ENCODE measurements at regions not wholly inside any gene's neighbourhood (a gene's known extent, or its start where the extent isn't known, plus 50 kb on each side); places are given as distances from the start of the nearest gene placed in this dataset.

GRCh38 chr22:22424210-22424800 lies 84.2 kb downstream of the ZNF280B start:
- DNase-seq (no peak), ATAC-seq (no peak)
- H3K4me1 ChIP-seq (ENCODE audit: control insufficient read depth, insufficient read depth, low read length), result peaks cover 8% of the 10 kb centered on the region
- no peak overlapping the region for H3K27ac ChIP-seq (ENCODE audit: low read length)
- H3K27me3 ChIP-seq (ENCODE audit: control insufficient read depth, insufficient read depth, low read length), result peaks cover 2% of the 10 kb centered on the region
- Mint-ChIP-seq H3K36me3 (no peaks in the 10 kb centered on the region), H3K4me1 (peaks cover 0 to 5% of the 10 kb centered on the region in 2 donors), H3K27me3 (ENCODE audit: low read depth in 2 of 2) (peaks cover 5 to 11% of the 10 kb centered on the region in 2 donors), H3K4me3 (no peak overlapping the region), H3K9me3 (no peaks in the 10 kb centered on the region), H3K27ac (no peak overlapping the region)
- no peaks in the 10 kb centered on the region for H3K9me3 ChIP-seq (ENCODE audit: control insufficient read depth, insufficient read depth, low read length)
- intact Hi-C loops (cut with micrococcal nuclease), result no loop called here
- H3K36me3 ChIP-seq (ENCODE audit: control insufficient read depth, insufficient read depth, low read length), result no peaks in the 10 kb centered on the region
- TF ChIP-seq CTCF (IDR thresholded peaks at IDR 0.05), result no peak
- H3K4me3 ChIP-seq (ENCODE audit: low read length), result no peak overlapping the region
- 91% methylated on average over 13 of the region's 13 CpGs for WGBS (ENCODE audit: insufficient coverage)

GRCh38 chr22:22424956-22425355 lies 83.6 kb downstream of the ZNF280B start:
- H3K27ac ChIP-seq (ENCODE audit: low read length), result no peak overlapping the region
- Mint-ChIP-seq H3K27me3 (ENCODE audit: low read depth in 2 of 2) (peaks cover 5 to 8% of the 10 kb centered on the region in 2 donors), H3K9me3 (no peaks in the 10 kb centered on the region), H3K36me3 (no peaks in the 10 kb centered on the region), H3K4me1 (peaks cover 0 to 5% of the 10 kb centered on the region in 2 donors), H3K4me3 (no peak overlapping the region), H3K27ac (no peak overlapping the region)
- peaks cover 8% of the 10 kb centered on the region for H3K4me1 ChIP-seq (ENCODE audit: control insufficient read depth, insufficient read depth, low read length)
- H3K36me3 ChIP-seq (ENCODE audit: control insufficient read depth, insufficient read depth, low read length), result no peaks in the 10 kb centered on the region
- ATAC-seq (no peak), DNase-seq (no peak)
- no peak for TF ChIP-seq CTCF (IDR thresholded peaks at IDR 0.05)
- intact Hi-C loops (cut with micrococcal nuclease), result no loop called here
- H3K9me3 ChIP-seq (ENCODE audit: control insufficient read depth, insufficient read depth, low read length), result no peaks in the 10 kb centered on the region
- WGBS (ENCODE audit: insufficient coverage), result 76% methylated on average over 3 of the region's 3 CpGs
- H3K4me3 ChIP-seq (ENCODE audit: low read length), result no peak overlapping the region
- H3K27me3 ChIP-seq (ENCODE audit: control insufficient read depth, insufficient read depth, low read length), result peaks cover 2% of the 10 kb centered on the region

- Mint-ChIP-seq H3K4me1 (peaks cover 0 to 5% of the 10 kb centered on the region in 2 donors), H3K27me3 (ENCODE audit: low read depth in 2 of 2) (peaks cover under 1 to 8% of the 10 kb centered on the region in 2 donors), H3K36me3 (no peaks in the 10 kb centered on the region), H3K27ac (no peak overlapping the region), H3K9me3 (no peaks in the 10 kb centered on the region), H3K4me3 (no peak overlapping the region)
- DNase-seq (no peak), ATAC-seq (no peak)
- 71% methylated on average over 1 of the region's 1 CpG for WGBS (ENCODE audit: insufficient coverage)
- peaks cover 8% of the 10 kb centered on the region for H3K4me1 ChIP-seq (ENCODE audit: control insufficient read depth, insufficient read depth, low read length)
- H3K4me3 ChIP-seq (ENCODE audit: low read length), result no peak overlapping the region
- peaks cover 2% of the 10 kb centered on the region for H3K27me3 ChIP-seq (ENCODE audit: control insufficient read depth, insufficient read depth, low read length)
- no peaks in the 10 kb centered on the region for H3K36me3 ChIP-seq (ENCODE audit: control insufficient read depth, insufficient read depth, low read length)
- H3K9me3 ChIP-seq (ENCODE audit: control insufficient read depth, insufficient read depth, low read length), result no peaks in the 10 kb centered on the region
- intact Hi-C loops (cut with micrococcal nuclease), result no loop called here
- TF ChIP-seq CTCF (IDR thresholded peaks at IDR 0.05), result no peak
- no peak overlapping the region for H3K27ac ChIP-seq (ENCODE audit: low read length)
These were observed 83.2 kb downstream of the ZNF280B start for GRCh38 chr22:22425356-22425755.

All from natural killer cell (primary cell).